Nephron (organoid): ENCODE measurements at regions not wholly inside any gene's neighbourhood (a gene's known extent, or its start where the extent isn't known, plus 50 kb on each side); places are given as distances from the start of the nearest gene placed in this dataset.
A peak's percentile ranks its signal among the peaks of the same experiment; 100 is the strongest.

Experiments used
- H3K27ac Mint-ChIP-seq, 3 experiments: 2 replicates each; pipeline ENCODE4 v1.8.0; 2020; ENCODE audit warnings: mixed read lengths in 3 of 3, mild to moderate bottlenecking in 2 of 3, moderate library complexity in 1 of 3
- H3K27me3 Mint-ChIP-seq: 2 replicates; pipeline ENCODE4 v1.8.0; 2021; ENCODE audit warnings: low read depth, mild to moderate bottlenecking, moderate library complexity, mixed read lengths
- H3K36me3 Mint-ChIP-seq: 2 replicates; pipeline ENCODE4 v1.8.0; 2020; ENCODE audit warnings: low read depth, mixed read lengths
- H3K4me1 Mint-ChIP-seq: 2 replicates; pipeline ENCODE4 v1.8.0; 2020; ENCODE audit warnings: mixed read lengths
- H3K4me3 Mint-ChIP-seq, 3 experiments: 2 replicates each; pipeline ENCODE4 v1.8.0; 2020; ENCODE audit warnings: mild to moderate bottlenecking in 3 of 3, mixed read lengths in 3 of 3, moderate library complexity in 2 of 3
- H3K9me3 Mint-ChIP-seq: 2 replicates; pipeline ENCODE4 v1.8.0; 2020; ENCODE audit warnings: mixed read lengths
- CTCF ChIP-seq, 3 experiments: fragments of 200-600 bp; sonication (generic); IDR thresholded peaks; one replicate each; pipeline ENCODE4 v1.5.0; 2021; ENCODE audit warnings: antibody characterized with exemption in 3 of 3; ENCODE audit not compliant: unreplicated experiment in 3 of 3

GRCh38 chr3:22671848-22672247, 531.3 kb upstream of the UBE2E2 start:
- TF ChIP-seq CTCF (IDR thresholded peaks at IDR 0.05; ENCODE audit: unreplicated experiment in 3 of 3) = no peak
- Mint-ChIP-seq H3K9me3 (peaks cover 2% of the 10 kb centered on the region), H3K4me3 (no peak overlapping the region), H3K27ac (no peak overlapping the region), H3K36me3 (no peaks in the 10 kb centered on the region), H3K27me3 (no peaks in the 10 kb centered on the region), H3K4me1 (no peaks in the 10 kb centered on the region)

DNA sequence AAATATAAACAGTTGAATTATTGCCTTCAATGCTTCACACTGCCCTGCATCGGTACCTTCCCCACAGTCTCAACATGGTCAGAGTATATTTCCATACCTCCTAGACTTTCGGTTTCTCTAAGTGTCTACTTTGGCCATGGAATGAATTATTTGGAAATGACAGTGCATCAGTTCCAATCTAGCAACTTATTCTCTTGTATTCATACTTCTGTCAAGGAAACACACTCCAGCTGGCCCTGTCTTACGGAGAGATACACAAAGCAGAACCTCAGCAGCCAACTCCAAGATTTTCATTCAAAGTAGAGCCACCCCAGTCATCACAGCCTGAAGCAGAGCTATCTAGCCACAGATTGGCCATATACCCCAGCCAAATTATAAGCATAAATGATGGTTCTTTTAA, 518.4 kb upstream of the UBE2E2 start:
- TF ChIP-seq CTCF (IDR thresholded peaks at IDR 0.05; ENCODE audit: unreplicated experiment in 3 of 3) = no peak
- H3K4me1 Mint-ChIP-seq = no peaks in the 10 kb centered on the region
- H3K36me3 Mint-ChIP-seq = no peaks in the 10 kb centered on the region
- H3K9me3 Mint-ChIP-seq = peaks cover 2% of the 10 kb centered on the region
- no peak overlapping the region for H3K4me3 Mint-ChIP-seq
- no peaks in the 10 kb centered on the region for H3K27me3 Mint-ChIP-seq
- no peak overlapping the region for H3K27ac Mint-ChIP-seq

GRCh38 chr3:22685597-22685996, 517.5 kb upstream of the UBE2E2 start:
- Mint-ChIP-seq H3K9me3 (peaks cover 2% of the 10 kb centered on the region), H3K36me3 (no peaks in the 10 kb centered on the region)

DNA sequence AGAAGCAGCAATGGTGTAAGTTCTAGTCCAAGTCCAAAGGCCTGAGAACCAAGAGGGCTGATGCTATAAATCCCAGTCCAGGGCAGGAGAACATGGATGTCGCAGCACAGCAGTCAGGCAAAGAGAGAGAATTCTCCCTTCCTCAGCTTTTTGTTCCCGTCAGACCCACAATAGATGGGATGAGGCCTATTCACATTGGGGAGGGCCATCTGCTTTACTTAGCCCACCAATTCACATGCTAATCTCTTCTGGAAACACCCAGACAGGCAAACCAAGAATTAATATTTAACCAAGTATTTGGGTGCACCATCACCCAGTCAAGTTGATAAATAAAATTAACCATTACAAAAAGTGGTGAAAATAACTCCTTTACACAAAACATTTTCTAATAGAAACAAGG, 511.7 kb upstream of the UBE2E2 start:
- Mint-ChIP-seq H3K27me3 (no peaks in the 10 kb centered on the region), H3K9me3 (peaks cover 2% of the 10 kb centered on the region), H3K4me3 (no peak overlapping the region), H3K27ac (no peak overlapping the region), H3K4me1 (peaks cover 5% of the 10 kb centered on the region), H3K36me3 (no peaks in the 10 kb centered on the region)
- no peak for TF ChIP-seq CTCF (IDR thresholded peaks at IDR 0.05; ENCODE audit: unreplicated experiment in 3 of 3)

More at GRCh38 chr3:22685597-22685996, 517.5 kb upstream of the UBE2E2 start:
- H3K27ac Mint-ChIP-seq = no peak overlapping the region
- H3K4me3 Mint-ChIP-seq = no peak overlapping the region
- H3K27me3 Mint-ChIP-seq = no peaks in the 10 kb centered on the region
- no peaks in the 10 kb centered on the region for H3K4me1 Mint-ChIP-seq
- peak; percentile 13 to 22 (median 18) for TF ChIP-seq CTCF (IDR thresholded peaks at IDR 0.05; ENCODE audit: unreplicated experiment in 3 of 3)

DNA sequence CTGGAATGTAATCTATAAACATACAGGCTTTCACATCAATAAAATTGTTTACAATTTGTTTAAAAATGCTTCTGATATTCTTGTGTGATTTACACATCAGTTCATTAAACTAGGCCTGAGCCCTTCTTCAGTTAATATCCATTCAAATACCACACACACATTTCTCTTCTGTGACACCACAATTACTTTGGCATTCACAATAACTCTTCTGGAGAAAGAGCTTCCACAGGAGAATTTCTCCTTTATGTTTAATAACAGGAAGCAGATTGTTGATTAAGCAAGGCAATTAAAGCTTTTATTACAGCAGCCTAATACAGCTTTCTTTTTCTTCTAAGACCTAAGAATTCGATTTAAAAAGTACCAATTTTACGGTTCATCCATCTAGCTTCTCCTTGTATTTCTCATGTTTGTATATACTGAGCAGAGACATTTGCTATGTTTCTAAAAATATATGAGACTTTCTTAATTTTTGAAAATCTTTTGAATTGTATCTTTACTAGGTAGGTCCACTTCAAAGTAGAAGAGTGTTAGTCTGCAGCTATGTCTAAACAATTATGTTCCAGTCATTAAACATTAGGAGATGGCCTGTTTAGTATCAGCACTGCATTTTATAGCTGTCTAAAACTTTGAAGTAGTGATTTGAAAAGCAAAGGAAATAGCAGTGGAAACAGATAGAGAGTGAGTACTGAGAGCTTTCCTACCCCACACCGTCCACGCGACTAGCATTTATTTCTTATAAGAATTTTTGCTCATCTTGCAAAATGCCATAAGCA, 511.1 kb upstream of the UBE2E2 start:
- H3K9me3 Mint-ChIP-seq = peaks cover 2% of the 10 kb centered on the region
- no peak for TF ChIP-seq CTCF (IDR thresholded peaks at IDR 0.05; ENCODE audit: unreplicated experiment in 3 of 3)
- H3K27ac Mint-ChIP-seq = no peak overlapping the region
- no peak overlapping the region for H3K4me3 Mint-ChIP-seq
- peaks cover 5% of the 10 kb centered on the region for H3K4me1 Mint-ChIP-seq
- H3K27me3 Mint-ChIP-seq = no peaks in the 10 kb centered on the region
- H3K36me3 Mint-ChIP-seq = no peaks in the 10 kb centered on the region

- Mint-ChIP-seq H3K27me3 (no peaks in the 10 kb centered on the region), H3K4me3 (no peak overlapping the region), H3K4me1 (no peaks in the 10 kb centered on the region), H3K36me3 (no peaks in the 10 kb centered on the region), H3K9me3 (peaks cover 4% of the 10 kb centered on the region), H3K27ac (no peak overlapping the region)
- TF ChIP-seq CTCF (IDR thresholded peaks at IDR 0.05; ENCODE audit: unreplicated experiment in 3 of 3) = no peak
These were observed 502.3 kb upstream of the UBE2E2 start for GRCh38 chr3:22700876-22701275.
